Naive B cell (primary cell): ENCODE measurements at regions not wholly inside any gene's neighbourhood (a gene's known extent, or its start where the extent isn't known, plus 50 kb on each side); places are given as distances from the start of the nearest gene placed in this dataset.

Experiments used
- ATAC-seq, 2 donors: fragments of 150-1000 bp; cut with Tn5 transposase; 2 replicates each; pipeline ENCODE4 v1.10.0; 2021; ENCODE audit warnings: low read depth in 2 of 2, mild to moderate bottlenecking in 2 of 2, moderate library complexity in 2 of 2
- DNase-seq: peaks from one replicate; pipeline ENCODE4 v3.0.0; 2022
- H3K27ac Mint-ChIP-seq, 6 donors: one replicate each; pipeline ENCODE4 v1.8.0; 2020 to 2022; ENCODE audit warnings: mild to moderate bottlenecking in 6 of 6, mixed read lengths in 6 of 6, moderate library complexity in 5 of 6, inconsistent platforms in 2 of 6
- H3K27me3 Mint-ChIP-seq, 3 donors: one replicate each; pipeline ENCODE4 v1.8.0; 2021 to 2022; ENCODE audit warnings: mixed read lengths in 3 of 3, mild to moderate bottlenecking in 1 of 3
- H3K36me3 Mint-ChIP-seq, 2 donors: one replicate each; pipeline ENCODE4 v1.8.0; 2020 to 2022; ENCODE audit warnings: mixed read lengths in 2 of 2, inconsistent platforms in 1 of 2, mild to moderate bottlenecking in 1 of 2
- H3K4me1 Mint-ChIP-seq, 3 donors: one replicate each; pipeline ENCODE4 v1.8.0; 2020 to 2022; ENCODE audit warnings: mixed read lengths in 3 of 3, inconsistent platforms in 1 of 3, mild to moderate bottlenecking in 1 of 3, moderate library complexity in 1 of 3
- H3K4me3 Mint-ChIP-seq, 8 donors: one replicate each; pipeline ENCODE4 v1.8.0; 2020 to 2022; ENCODE audit warnings: mild to moderate bottlenecking in 8 of 8, mixed read lengths in 8 of 8, moderate library complexity in 8 of 8, inconsistent platforms in 2 of 8
- H3K9me3 Mint-ChIP-seq, 7 donors: one replicate each; pipeline ENCODE4 v1.8.0; 2020 to 2022; ENCODE audit warnings: mixed read lengths in 7 of 7, mild to moderate bottlenecking in 5 of 7, inconsistent platforms in 2 of 7, moderate library complexity in 1 of 7

- Mint-ChIP-seq H3K9me3 (peaks cover 0 to 6% (median 0%) of the 10 kb centered on the region in 7 donors), H3K27me3 (peaks cover under 1 to 14% (median 7%) of the 10 kb centered on the region in 3 donors), H3K36me3 (no peaks in the 10 kb centered on the region), H3K4me1 (no peaks in the 10 kb centered on the region), H3K4me3 (no peak overlapping the region), H3K27ac (no peak overlapping the region)
- DNase-seq, result no peak
- no peak for ATAC-seq
These were observed 86.2 kb downstream of the PSAT1 start for GRCh38 chr9:78383130-78383529.

- Mint-ChIP-seq H3K27me3 (peaks cover 4 to 15% (median 4%) of the 10 kb centered on the region in 3 donors), H3K36me3 (no peaks in the 10 kb centered on the region), H3K4me3 (no peak overlapping the region), H3K9me3 (no peaks in the 10 kb centered on the region), H3K4me1 (no peaks in the 10 kb centered on the region), H3K27ac (no peak overlapping the region)
- ATAC-seq (no peak), DNase-seq (no peak)
These were observed 89.4 kb downstream of the PSAT1 start for GRCh38 chr9:78386348-78386747.

GRCh38 chr9:78386773-78387172 lies 89.8 kb downstream of the PSAT1 start:
- no peaks in the 10 kb centered on the region for H3K36me3 Mint-ChIP-seq

GRCh38 chr9:78393340-78393739 lies 96.4 kb downstream of the PSAT1 start:
- Mint-ChIP-seq H3K27me3 (peaks cover 0 to 16% (median 7%) of the 10 kb centered on the region in 3 donors), H3K4me1 (no peaks in the 10 kb centered on the region), H3K27ac (peak overlapping the region in 1 of 6 donors; percentile 54), H3K36me3 (no peaks in the 10 kb centered on the region), H3K4me3 (no peak overlapping the region), H3K9me3 (peaks cover 0 to 30% (median 10%) of the 10 kb centered on the region in 7 donors)
- no peak for ATAC-seq
- no peak for DNase-seq

More at GRCh38 chr9:78386773-78387172, 89.8 kb downstream of the PSAT1 start:
- no peak for ATAC-seq
- Mint-ChIP-seq H3K4me1 (no peaks in the 10 kb centered on the region), H3K9me3 (no peaks in the 10 kb centered on the region), H3K4me3 (no peak overlapping the region), H3K27me3 (peaks cover 4 to 16% (median 4%) of the 10 kb centered on the region in 3 donors), H3K27ac (no peak overlapping the region)
- DNase-seq, result no peak

- no peak for ATAC-seq
- H3K4me1 Mint-ChIP-seq, result no peaks in the 10 kb centered on the region
- DNase-seq, result no peak
- H3K4me3 Mint-ChIP-seq, result no peak overlapping the region
- H3K27me3 Mint-ChIP-seq, result peaks cover 0 to 16% (median 6%) of the 10 kb centered on the region in 3 donors
- peaks cover 0 to 30% (median 10%) of the 10 kb centered on the region in 7 donors for H3K9me3 Mint-ChIP-seq
- H3K27ac Mint-ChIP-seq, result no peak overlapping the region
- no peaks in the 10 kb centered on the region for H3K36me3 Mint-ChIP-seq
These were observed 97.0 kb downstream of the PSAT1 start for GRCh38 chr9:78393932-78394331.

GRCh38 chr9:78396087-78396486 lies 99.2 kb downstream of the PSAT1 start:
- DNase-seq (no peak), ATAC-seq (no peak)
- Mint-ChIP-seq H3K4me1 (no peaks in the 10 kb centered on the region), H3K36me3 (no peaks in the 10 kb centered on the region), H3K27me3 (peaks cover 0 to 12% (median 6%) of the 10 kb centered on the region in 3 donors), H3K9me3 (peaks cover 0 to 30% (median 10%) of the 10 kb centered on the region in 7 donors), H3K4me3 (no peak overlapping the region), H3K27ac (no peak overlapping the region)

GRCh38 chr9:78397045-78397444 lies 100.1 kb downstream of the PSAT1 start:
- no peaks in the 10 kb centered on the region for H3K36me3 Mint-ChIP-seq

GRCh38 chr9:78397454-78397853 lies 100.5 kb downstream of the PSAT1 start:
- H3K9me3 Mint-ChIP-seq, result peaks cover 0 to 30% (median 10%) of the 10 kb centered on the region in 7 donors
- DNase-seq (no peak), ATAC-seq (no peak)
- no peak overlapping the region for H3K27ac Mint-ChIP-seq
- H3K4me3 Mint-ChIP-seq, result no peak overlapping the region
- no peaks in the 10 kb centered on the region for H3K4me1 Mint-ChIP-seq
- peaks cover 0 to 7% (median 6%) of the 10 kb centered on the region in 3 donors for H3K27me3 Mint-ChIP-seq
- no peaks in the 10 kb centered on the region for H3K36me3 Mint-ChIP-seq

More at GRCh38 chr9:78397045-78397444, 100.1 kb downstream of the PSAT1 start:
- ATAC-seq (no peak), DNase-seq (no peak)
- Mint-ChIP-seq H3K4me3 (no peak overlapping the region), H3K27me3 (peaks cover 0 to 7% (median 6%) of the 10 kb centered on the region in 3 donors), H3K4me1 (no peaks in the 10 kb centered on the region), H3K27ac (no peak overlapping the region), H3K9me3 (peaks cover 0 to 30% (median 10%) of the 10 kb centered on the region in 7 donors)

- H3K9me3 Mint-ChIP-seq, result peaks cover 0 to 21% (median 10%) of the 10 kb centered on the region in 7 donors
- H3K4me1 Mint-ChIP-seq, result no peaks in the 10 kb centered on the region
- ATAC-seq (no peak), DNase-seq (no peak)
- peaks cover 4 to 7% (median 6%) of the 10 kb centered on the region in 3 donors for H3K27me3 Mint-ChIP-seq
- H3K27ac Mint-ChIP-seq, result no peak overlapping the region
- H3K36me3 Mint-ChIP-seq, result no peaks in the 10 kb centered on the region
- no peak overlapping the region for H3K4me3 Mint-ChIP-seq
These were observed 102.2 kb downstream of the PSAT1 start for GRCh38 chr9:78399153-78399552.

GRCh38 chr9:78400496-78400895 lies 103.6 kb downstream of the PSAT1 start:
- peaks cover 0 to 8% (median 4%) of the 10 kb centered on the region in 7 donors for H3K9me3 Mint-ChIP-seq
- no peaks in the 10 kb centered on the region for H3K4me1 Mint-ChIP-seq
- ATAC-seq (no peak), DNase-seq (no peak)
- H3K4me3 Mint-ChIP-seq, result no peak overlapping the region
- H3K27ac Mint-ChIP-seq, result no peak overlapping the region
- peaks cover 4 to 7% (median 6%) of the 10 kb centered on the region in 3 donors for H3K27me3 Mint-ChIP-seq
- H3K36me3 Mint-ChIP-seq, result no peaks in the 10 kb centered on the region

GRCh38 chr9:78405461-78405860 lies 108.5 kb downstream of the PSAT1 start:
- ATAC-seq, result no peak
- Mint-ChIP-seq H3K9me3 (peaks cover 0 to 3% (median 0%) of the 10 kb centered on the region in 7 donors), H3K27ac (no peak overlapping the region), H3K36me3 (no peaks in the 10 kb centered on the region), H3K4me3 (peak overlapping the region in 1 of 8 donors; percentile 25), H3K4me1 (no peaks in the 10 kb centered on the region), H3K27me3 (peaks cover 0 to 6% (median 4%) of the 10 kb centered on the region in 3 donors)
- DNase-seq, result no peak

- no peak for DNase-seq
- Mint-ChIP-seq H3K27ac (no peak overlapping the region), H3K4me3 (no peak overlapping the region), H3K4me1 (no peaks in the 10 kb centered on the region), H3K9me3 (peaks cover 0 to 3% (median 0%) of the 10 kb centered on the region in 7 donors), H3K36me3 (no peaks in the 10 kb centered on the region), H3K27me3 (peaks cover 0 to 6% (median 4%) of the 10 kb centered on the region in 3 donors)
- ATAC-seq, result no peak
These were observed 109.2 kb downstream of the PSAT1 start for GRCh38 chr9:78406146-78406545.

GRCh38 chr9:78406933-78407332 lies 110.0 kb downstream of the PSAT1 start:
- H3K27me3 Mint-ChIP-seq, result peaks cover 0 to 6% (median 4%) of the 10 kb centered on the region in 3 donors
- ATAC-seq (no peak), DNase-seq (no peak)
- H3K4me3 Mint-ChIP-seq, result no peak overlapping the region
- no peak overlapping the region for H3K27ac Mint-ChIP-seq
- no peaks in the 10 kb centered on the region for H3K4me1 Mint-ChIP-seq
- no peaks in the 10 kb centered on the region for H3K36me3 Mint-ChIP-seq
- H3K9me3 Mint-ChIP-seq, result peaks cover 0 to 3% (median 0%) of the 10 kb centered on the region in 7 donors

GRCh38 chr9:78407636-78408312 lies 110.8 kb downstream of the PSAT1 start:
- Mint-ChIP-seq H3K36me3 (no peaks in the 10 kb centered on the region), H3K4me1 (no peaks in the 10 kb centered on the region), H3K9me3 (peaks cover 0 to 3% (median 0%) of the 10 kb centered on the region in 7 donors), H3K27me3 (peaks cover 0 to 6% (median 4%) of the 10 kb centered on the region in 3 donors), H3K27ac (no peak overlapping the region), H3K4me3 (no peak overlapping the region)
- DNase-seq, result no peak
- no peak for ATAC-seq
